ENCODE measurements at regions not wholly inside any gene's neighbourhood (a gene's known extent, or its start where the extent isn't known, plus 50 kb on each side); places are given as distances from the start of the nearest gene placed in this dataset.
"Not testable (repeated sequence)": the region's sequence is repeated elsewhere in the genome, so short reads cannot be mapped to it uniquely, and the experiment has no call there.

DNA sequence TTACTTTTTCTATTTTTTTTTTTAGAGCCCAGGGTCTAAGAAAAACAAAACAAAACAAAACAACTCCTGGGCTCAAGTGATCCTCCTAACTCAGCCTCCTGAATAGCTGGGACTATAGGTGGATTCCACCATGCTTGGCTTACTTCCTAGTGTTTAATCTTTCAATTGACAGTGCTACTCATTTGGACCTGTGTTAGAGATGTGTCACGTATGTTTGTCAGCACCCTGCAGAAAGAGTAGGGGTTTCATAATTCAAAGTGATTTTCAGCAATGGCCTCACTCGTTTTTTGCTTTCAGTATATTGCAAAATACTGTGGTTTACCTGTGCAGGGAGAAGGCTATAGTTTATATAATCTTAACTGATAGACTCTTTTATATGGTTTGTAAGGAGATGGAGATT, 71.6 kb upstream of the TEX13D start:
- H3K9me3 ChIP-seq = no peaks in the 10 kb centered on the region
- H3K4me1 ChIP-seq = peaks cover 0 to 5% of the 10 kb centered on the region in 2 donors
- no peaks in the 10 kb centered on the region for H3K27me3 ChIP-seq
- no peaks in the 10 kb centered on the region for H3K36me3 ChIP-seq
- no peak for TF ChIP-seq CTCF (IDR thresholded peaks at IDR 0.05)
- H3K27ac ChIP-seq = no peak overlapping the region
- DNase-seq (ENCODE audit: low spot score) = no peak
- no peak overlapping the region for H3K4me3 ChIP-seq

GRCh38 chrX:124263743-124264142, 68.7 kb upstream of the TEX13D start:
- Histone ChIP-seq H3K4me1 (no peaks in the 10 kb centered on the region), H3K4me3 (no peak overlapping the region), H3K9me3 (no peaks in the 10 kb centered on the region), H3K36me3 (no peaks in the 10 kb centered on the region), H3K27ac (no peak overlapping the region), H3K27me3 (no peaks in the 10 kb centered on the region)
- no peak for DNase-seq (ENCODE audit: low spot score)
- TF ChIP-seq CTCF (IDR thresholded peaks at IDR 0.05) = no peak

GRCh38 chrX:124268099-124268498, 64.4 kb upstream of the TEX13D start:
- H3K36me3 ChIP-seq = no peaks in the 10 kb centered on the region
- no peak overlapping the region for H3K27ac ChIP-seq
- no peaks in the 10 kb centered on the region for H3K27me3 ChIP-seq
- no peak overlapping the region for H3K4me3 ChIP-seq
- DNase-seq (ENCODE audit: low spot score) = no peak
- TF ChIP-seq CTCF (IDR thresholded peaks at IDR 0.05) = no peak
- no peaks in the 10 kb centered on the region for H3K4me1 ChIP-seq
- H3K9me3 ChIP-seq = no peaks in the 10 kb centered on the region

DNA sequence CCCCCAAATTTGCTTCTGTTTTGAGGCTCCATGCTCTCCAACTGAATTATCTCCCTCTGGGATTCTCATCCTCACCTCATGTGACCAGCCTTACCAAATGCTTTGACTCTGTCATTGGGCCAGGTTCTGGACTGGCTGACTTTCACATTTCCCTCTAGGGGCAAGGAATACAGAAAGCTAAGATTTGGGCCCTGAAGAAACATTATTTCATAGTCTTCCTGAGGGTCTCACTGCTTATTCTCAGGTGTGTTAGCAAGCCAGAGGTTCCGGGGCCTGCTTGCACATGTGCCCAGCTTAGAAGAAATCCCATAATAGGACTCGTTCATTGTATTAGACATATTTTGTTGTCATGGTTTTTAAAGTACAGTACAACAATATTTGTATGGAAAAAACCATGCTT, 62.6 kb upstream of the TEX13D start:
- no peak for TF ChIP-seq CTCF (IDR thresholded peaks at IDR 0.05)
- no peak for DNase-seq (ENCODE audit: low spot score)
- Histone ChIP-seq H3K4me3 (no peak overlapping the region), H3K9me3 (no peaks in the 10 kb centered on the region), H3K36me3 (no peaks in the 10 kb centered on the region), H3K4me1 (no peaks in the 10 kb centered on the region), H3K27me3 (no peaks in the 10 kb centered on the region), H3K27ac (no peak overlapping the region)

DNA sequence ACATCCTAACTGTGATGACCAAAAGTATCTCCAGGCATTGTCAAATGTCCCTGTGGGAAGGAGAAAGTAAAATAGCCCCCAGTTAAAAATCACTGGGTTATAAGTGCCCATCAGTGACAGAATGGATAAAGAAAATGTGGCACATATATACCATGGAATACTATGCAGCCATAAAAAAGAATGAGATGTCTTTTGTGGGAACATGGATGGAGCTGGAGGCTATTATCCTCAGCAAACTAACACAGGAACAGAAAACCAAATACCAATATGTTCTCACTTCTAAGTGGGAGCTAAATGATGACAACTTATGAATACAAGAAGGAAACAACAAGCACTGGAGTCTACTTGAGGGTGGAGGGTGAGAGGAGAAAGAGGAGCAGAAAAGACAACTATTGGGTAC, 60.9 kb upstream of the TEX13D start:
- not testable (repeated sequence) for H3K4me1 ChIP-seq; H3K4me3 ChIP-seq; DNase-seq (ENCODE audit: low spot score); H3K36me3 ChIP-seq; H3K27ac ChIP-seq; H3K9me3 ChIP-seq; H3K27me3 ChIP-seq

GRCh38 chrX:124272370-124272982, 60.0 kb upstream of the TEX13D start:
- H3K36me3 ChIP-seq = no peaks in the 10 kb centered on the region
- no peak overlapping the region for H3K27ac ChIP-seq
- H3K27me3 ChIP-seq = no peaks in the 10 kb centered on the region
- TF ChIP-seq CTCF (IDR thresholded peaks at IDR 0.05) = no peak
- no peak overlapping the region for H3K4me3 ChIP-seq
- H3K4me1 ChIP-seq = no peaks in the 10 kb centered on the region
- no peaks in the 10 kb centered on the region for H3K9me3 ChIP-seq
- no peak for DNase-seq (ENCODE audit: low spot score)

Data from right atrium auricular region (tissue), 2 donors.